K562 (cell line): ENCODE measurements at regions not wholly inside any gene's neighbourhood (a gene's known extent, or its start where the extent isn't known, plus 50 kb on each side); places are given as distances from the start of the nearest gene placed in this dataset.
"Not testable (repeated sequence)": the region's sequence is repeated elsewhere in the genome, so short reads cannot be mapped to it uniquely, and the experiment has no call there.

Experiments
- ATAC-seq: fragments of 200-7000 bp; cut with Tn5 transposase; 3 replicates; pipeline ENCODE4 v1.9.1; 2020; ENCODE audit warnings: moderate library complexity
- BruUV-seq: library from RNA; stranded (reverse); fragments of 400-500 nt; replicated peaks from 2 replicates; lab custom pipeline; 2021; lab: Mats Ljungman, UMichigan
- CTCF ChIA-PET: fragments of 300-600 bp; formaldehyde crosslinking; extraction: SDS; loops from one replicate; lab custom pipeline; 2021; ENCODE audit warnings: low intra/inter-chr PET ratio; lab: Yijun Ruan, JAX
- POLR2A ChIA-PET: fragments of 300-600, 350-650 bp; sonication (Branson Sonifier 250); formaldehyde crosslinking; extraction: SDS; loops from one replicate; lab custom pipeline; 2021; ENCODE audit warnings: antibody characterized with exemption, inconsistent platforms; lab: Yijun Ruan, JAX
- DNase-seq, 4 experiments: peaks; one replicate each; pipeline versions ENCODE4 v3.0.0 to v3.0.0-alpha.2; 2011 to 2018; ENCODE audit warnings: low spot score in 3 of 4, mixed read lengths in 3 of 4; ENCODE audit errors: extremely low read depth in 1 of 4
- FAIRE-seq: peaks from 2 replicates; lab custom pipeline; 2011; peaks lifted over from hg19 to GRCh38; lab: Jason Lieb, UNC
- H2AFZ ChIP-seq: 2 replicates; pipeline ENCODE4 v1.6.0; 2011; ENCODE audit warnings: low read depth, low read length, control low read depth, inconsistent platforms
- H3K27ac ChIP-seq: fragments of 200-600 bp; 3 replicates; pipeline ENCODE4 v1.8.0; 2011; ENCODE audit warnings: low read depth, mild to moderate bottlenecking, control low read depth, inconsistent platforms, low read length, moderate library complexity, mixed read lengths; ENCODE audit errors: extremely low read depth
- H3K27me3 ChIP-seq, 2 experiments: fragments of 300-600 bp in 1 of 2; 2 replicates in 1 of 2; 3 replicates in 1 of 2; pipeline versions ENCODE4 v1.6.0 to v1.8.0; 2011; ENCODE audit warnings: inconsistent platforms in 2 of 2, low read length in 2 of 2, mild to moderate bottlenecking in 1 of 2, mixed read lengths in 1 of 2, moderate library complexity in 1 of 2; ENCODE audit not compliant: control insufficient read depth in 2 of 2, insufficient read depth in 2 of 2
- H3K36me3 ChIP-seq: fragments of 300-600 bp; 3 replicates; pipeline ENCODE4 v1.8.0; 2011; ENCODE audit warnings: mild to moderate bottlenecking, low read length, inconsistent platforms; ENCODE audit not compliant: control insufficient read depth, insufficient read depth
- H3K4me1 ChIP-seq, 2 experiments: fragments of 200-600 bp in 1 of 2; replicated peaks in 1 of 2; 2 replicates in 1 of 2; 3 replicates in 1 of 2; pipeline versions ENCODE4 v1.5.1 to v1.8.0; 2011; ENCODE audit warnings: inconsistent platforms in 2 of 2, low read length in 2 of 2, mild to moderate bottlenecking in 1 of 2, mixed read lengths in 1 of 2, moderate library complexity in 1 of 2; ENCODE audit not compliant: control insufficient read depth in 2 of 2, insufficient read depth in 2 of 2
- H3K4me2 ChIP-seq: 2 replicates; pipeline ENCODE4 v1.6.1; 2011; ENCODE audit warnings: low read length, control low read depth, inconsistent platforms, mixed read lengths; ENCODE audit not compliant: insufficient read depth
- H3K4me3 ChIP-seq: fragments of 200-600 bp; sonication (generic), shearing (Covaris generic); 2 replicates; pipeline ENCODE4 v1.5.1; 2016; ENCODE audit warnings: control low read depth, inconsistent platforms
- H3K79me2 ChIP-seq: fragments of 200-600 bp; 3 replicates; pipeline ENCODE4 v1.8.0; 2011; ENCODE audit warnings: low read length, inconsistent platforms; ENCODE audit not compliant: control insufficient read depth, insufficient read depth
- H3K9ac ChIP-seq, 2 experiments: 2 replicates each; pipeline versions ENCODE4 v1.6.0 to v1.6.1; 2011; ENCODE audit warnings: low read depth in 2 of 2, low read length in 2 of 2, control low read depth in 1 of 2, inconsistent platforms in 1 of 2, mild to moderate bottlenecking in 1 of 2, mixed read lengths in 1 of 2; ENCODE audit not compliant: insufficient read depth in 1 of 2
- H3K9me1 ChIP-seq: one replicate; pipeline ENCODE4 v1.6.0; 2011; ENCODE audit warnings: inconsistent platforms, mild to moderate bottlenecking, low read length, moderate library complexity; ENCODE audit not compliant: control insufficient read depth, insufficient read depth
- H3K9me3 ChIP-seq: replicated peaks from 2 replicates; pipeline ENCODE4 v1.5.1; 2011; ENCODE audit warnings: low read depth, low read length, inconsistent platforms; ENCODE audit not compliant: control insufficient read depth, insufficient read depth
- H4K20me1 ChIP-seq: replicated peaks from 2 replicates; pipeline ENCODE4 v1.6.1; 2011; ENCODE audit warnings: low read length, inconsistent platforms, mixed read lengths; ENCODE audit not compliant: control insufficient read depth, insufficient read depth
- CBFA2T2 ChIP-seq: fragments of 450-650 bp; conservative IDR thresholded peaks from 2 replicates; pipeline ENCODE4 v1.6.1; 2017; ENCODE audit warnings: mild to moderate bottlenecking
- FOSL1 ChIP-seq: fragments of 200-800 bp; sonication (Bioruptor generic); conservative IDR thresholded peaks from 2 replicates; pipeline ENCODE4 v1.6.1; 2016; ENCODE audit warnings: missing genetic modification characterization, missing compliant biosample characterization
- MITF ChIP-seq: IDR thresholded peaks from 2 replicates; pipeline ENCODE4 v1.6.1; 2014; ENCODE audit warnings: antibody characterized with exemption
- WGBS: fragments of 100-300 bp; shearing (Covaris generic); methylation state at CpG from one replicate; pipeline ENCODE4 v1.1.6; 2016; ENCODE audit warnings: low coverage, mixed read lengths; ENCODE audit not compliant: insufficient coverage; ENCODE audit errors: missing lambda C conversion rate; 5-methylcytosine and 5-hydroxymethylcytosine counted together
- in situ Hi-C: fragments of 300-500 bp; cut with MboI; formaldehyde crosslinking; loops from 4 replicates; pipeline ENCODE4 v1.15.0; 2018; ENCODE audit warnings: inconsistent platforms, mixed read lengths
- intact Hi-C: fragments of 100-400 bp; cut with micrococcal nuclease; formaldehyde crosslinking; loops from 2 replicates; pipeline ENCODE4 v1.14.2; 2022

- peak; percentile 20; the same call in 1 of the 2 replicates for TF ChIP-seq FOSL1 (tag)
- TF ChIP-seq MITF = 0 out of 2 replicates have a peak, but pooled peaks have one; percentile 19
- peak; percentile 97 for TF ChIP-seq CBFA2T2
Observed at GRCh38 chr2:111433892-111434607, 313.3 kb downstream of the BCL2L11 start (continued).

- H3K27ac ChIP-seq, H3K36me3 ChIP-seq, H2AFZ ChIP-seq, H3K9me1 ChIP-seq, H3K27me3 ChIP-seq, H3K9me3 ChIP-seq, ATAC-seq, BruUV-seq, CTCF ChIA-PET, H4K20me1 ChIP-seq, FAIRE-seq, POLR2A ChIA-PET, H3K4me3 ChIP-seq, DNase-seq, in situ Hi-C loops, H3K4me2 ChIP-seq, intact Hi-C loops, H3K9ac ChIP-seq: not testable (repeated sequence)
- Histone ChIP-seq H3K4me1 (peaks cover 7 to 11% of the 10 kb centered on the region in 2 experiments; a peak in 3 of 5 replicates), H3K79me2 (peaks cover 48% of the 10 kb centered on the region)
- WGBS = 47% methylated on average over 2 of the region's 4 CpGs
Observed at GRCh38 chr2:111434608-111434939, 313.9 kb downstream of the BCL2L11 start.

GRCh38 chr2:111435553-111436310, 315.0 kb downstream of the BCL2L11 start:
- H3K9me3 ChIP-seq, H3K36me3 ChIP-seq, H4K20me1 ChIP-seq, BruUV-seq, POLR2A ChIA-PET, H3K27ac ChIP-seq, CTCF ChIA-PET, H3K27me3 ChIP-seq, H3K4me2 ChIP-seq, H3K9me1 ChIP-seq, DNase-seq, H3K9ac ChIP-seq, in situ Hi-C loops, H2AFZ ChIP-seq, intact Hi-C loops, H3K4me3 ChIP-seq: not testable (repeated sequence)
- 26% methylated on average over 3 of the region's 11 CpGs for WGBS
- FAIRE-seq (peak; percentile 6), ATAC-seq (peak; percentile 40)
- Histone ChIP-seq H3K4me1 (peaks cover 7 to 11% of the 10 kb centered on the region in 2 experiments; a peak in 3 of 5 replicates), H3K79me2 (peaks cover 47% of the 10 kb centered on the region)

GRCh38 chr2:111436411-111436810, 315.7 kb downstream of the BCL2L11 start:
- ATAC-seq, intact Hi-C loops, H3K4me3 ChIP-seq, POLR2A ChIA-PET, H3K9me1 ChIP-seq, FAIRE-seq, DNase-seq, H4K20me1 ChIP-seq, H3K36me3 ChIP-seq, CTCF ChIA-PET, H3K9ac ChIP-seq, in situ Hi-C loops, BruUV-seq, H3K27ac ChIP-seq, H3K27me3 ChIP-seq, H3K4me2 ChIP-seq, H3K9me3 ChIP-seq, H2AFZ ChIP-seq: not testable (repeated sequence)
- Histone ChIP-seq H3K4me1 (peaks cover 7 to 11% of the 10 kb centered on the region in 2 experiments; a peak in 3 of 5 replicates), H3K79me2 (peaks cover 47% of the 10 kb centered on the region)
- WGBS = 7% methylated on average over 1 of the region's 5 CpGs
